ENCODE measurements at regions not wholly inside any gene's neighbourhood (a gene's known extent, or its start where the extent isn't known, plus 50 kb on each side); places are given as distances from the start of the nearest gene placed in this dataset.
"Not testable (repeated sequence)": the region's sequence is repeated elsewhere in the genome, so short reads cannot be mapped to it uniquely, and the experiment has no call there.

GRCh38 chr14:84090837-84091236, 1439.1 kb upstream of the FLRT2 start:
- Histone ChIP-seq H3K27ac (no peak overlapping the region), H3K4me3 (no peak overlapping the region), H3K9ac (ENCODE audit: low read depth in 2 of 2, low read length in 2 of 2) (no peak overlapping the region), H3K27me3 (no peaks in the 10 kb centered on the region), H3K9me3 (no peaks in the 10 kb centered on the region), H3K4me1 (no peaks in the 10 kb centered on the region), H3K36me3 (no peaks in the 10 kb centered on the region)
- DNase-seq: no peak
- intact Hi-C loops (cut with DNase I): no loop called here
- TF ChIP-seq CTCF (IDR thresholded peaks at IDR 0.05): no peak

GRCh38 chr14:84095681-84096080, 1434.3 kb upstream of the FLRT2 start:
- no peaks in the 10 kb centered on the region for H3K27me3 ChIP-seq
- intact Hi-C loops (cut with DNase I): no loop called here
- no peaks in the 10 kb centered on the region for H3K4me1 ChIP-seq
- H3K36me3 ChIP-seq: no peaks in the 10 kb centered on the region
- H3K9me3 ChIP-seq: no peaks in the 10 kb centered on the region
- H3K27ac ChIP-seq: no peak overlapping the region
- H3K4me3 ChIP-seq: no peak overlapping the region
- no peak for TF ChIP-seq CTCF (IDR thresholded peaks at IDR 0.05)
- no peak for DNase-seq
- no peak overlapping the region for H3K9ac ChIP-seq (ENCODE audit: low read depth in 2 of 2, low read length in 2 of 2)

- Histone ChIP-seq H3K9ac (ENCODE audit: low read depth in 2 of 2, low read length in 2 of 2) (no peak overlapping the region), H3K36me3 (no peaks in the 10 kb centered on the region), H3K27ac (no peak overlapping the region), H3K4me1 (no peaks in the 10 kb centered on the region), H3K9me3 (no peaks in the 10 kb centered on the region), H3K4me3 (no peak overlapping the region), H3K27me3 (no peaks in the 10 kb centered on the region)
- no peak for DNase-seq
- no peak for TF ChIP-seq CTCF (IDR thresholded peaks at IDR 0.05)
- intact Hi-C loops (cut with DNase I): no loop called here
Measured at GRCh38 chr14:84098261-84098660, 1431.7 kb upstream of the FLRT2 start.

- H3K27me3 ChIP-seq; H3K9me3 ChIP-seq; DNase-seq; H3K27ac ChIP-seq; H3K4me1 ChIP-seq; intact Hi-C loops (cut with DNase I); H3K4me3 ChIP-seq; H3K36me3 ChIP-seq; H3K9ac ChIP-seq (ENCODE audit: low read depth in 2 of 2, low read length in 2 of 2): not testable (repeated sequence)
Measured at GRCh38 chr14:84099560-84099959, 1430.4 kb upstream of the FLRT2 start.

- intact Hi-C loops (cut with DNase I): no loop called here
- no peak overlapping the region for H3K9ac ChIP-seq (ENCODE audit: low read depth in 2 of 2, low read length in 2 of 2)
- no peak for TF ChIP-seq CTCF (IDR thresholded peaks at IDR 0.05)
- H3K36me3 ChIP-seq: no peaks in the 10 kb centered on the region
- no peaks in the 10 kb centered on the region for H3K9me3 ChIP-seq
- no peak overlapping the region for H3K27ac ChIP-seq
- H3K27me3 ChIP-seq: no peaks in the 10 kb centered on the region
- no peaks in the 10 kb centered on the region for H3K4me1 ChIP-seq
- H3K4me3 ChIP-seq: no peak overlapping the region
- DNase-seq: no peak
Measured at GRCh38 chr14:84107835-84108343, 1422.1 kb upstream of the FLRT2 start.

GRCh38 chr14:84108746-84109457, 1421.0 kb upstream of the FLRT2 start:
- Histone ChIP-seq H3K4me3 (no peak overlapping the region), H3K4me1 (no peaks in the 10 kb centered on the region), H3K27ac (no peak overlapping the region), H3K27me3 (no peaks in the 10 kb centered on the region), H3K9ac (ENCODE audit: low read depth in 2 of 2, low read length in 2 of 2) (no peak overlapping the region), H3K9me3 (no peaks in the 10 kb centered on the region), H3K36me3 (no peaks in the 10 kb centered on the region)
- no peak for DNase-seq
- intact Hi-C loops (cut with DNase I): no loop called here
- TF ChIP-seq CTCF (IDR thresholded peaks at IDR 0.05): no peak
